Smooth muscle cell (in vitro differentiated cells): ENCODE measurements at regions not wholly inside any gene's neighbourhood (a gene's known extent, or its start where the extent isn't known, plus 50 kb on each side); places are given as distances from the start of the nearest gene placed in this dataset.

Experiments
- DNase-seq: peaks from one replicate; lab custom pipeline; 2025; ENCODE audit not compliant: unreplicated experiment; lab: John Stamatoyannopoulos, UW
- H2AFZ ChIP-seq: fragments of 200-600 bp; sonication (generic); 2 replicates; pipeline ENCODE4 v1.6.0; 2016; ENCODE audit warnings: antibody characterized with exemption, low read depth, mild to moderate bottlenecking
- H3F3A ChIP-seq: fragments of 200-600 bp; sonication (generic); 2 replicates; pipeline ENCODE4 v1.6.0; 2017; ENCODE audit warnings: antibody characterized with exemption, low read depth
- H3K27ac ChIP-seq: fragments of 200-600 bp; sonication (generic); 2 replicates; pipeline ENCODE4 v1.5.1; 2016; ENCODE audit warnings: low read depth, mild to moderate bottlenecking
- H3K27me3 ChIP-seq: fragments of 200-600 bp; sonication (generic); 2 replicates; pipeline ENCODE4 v1.6.1; 2016; ENCODE audit warnings: low read depth, mild to moderate bottlenecking
- H3K36me3 ChIP-seq: fragments of 200-600 bp; sonication (generic); 2 replicates; pipeline ENCODE4 v1.5.1; 2016; ENCODE audit warnings: low read depth
- H3K4me1 ChIP-seq: fragments of 200-600 bp; sonication (generic); 2 replicates; pipeline ENCODE4 v1.5.1; 2016; ENCODE audit warnings: low read depth
- H3K4me2 ChIP-seq: fragments of 200-600 bp; sonication (generic); 2 replicates; pipeline ENCODE4 v1.6.0; 2016; ENCODE audit warnings: mild to moderate bottlenecking
- H3K4me3 ChIP-seq: fragments of 200-600 bp; sonication (generic); 2 replicates; pipeline ENCODE4 v1.5.1; 2016; ENCODE audit warnings: mild to moderate bottlenecking
- H3K79me2 ChIP-seq: fragments of 200-600 bp; sonication (generic); 2 replicates; pipeline ENCODE4 v1.6.0; 2016; ENCODE audit warnings: low read depth, mild to moderate bottlenecking
- H3K9ac ChIP-seq: fragments of 200-600 bp; sonication (generic); 2 replicates; pipeline ENCODE4 v1.6.0; 2016; ENCODE audit warnings: low read depth
- H3K9me3 ChIP-seq: fragments of 200-600 bp; sonication (generic); replicated peaks from 2 replicates; pipeline ENCODE4 v1.5.1; 2016; ENCODE audit warnings: low read depth
- H4K20me1 ChIP-seq: fragments of 200-600 bp; sonication (generic); 2 replicates; pipeline ENCODE4 v1.6.0; 2016; ENCODE audit warnings: low read depth
- CTCF ChIP-seq: fragments of 200-600 bp; sonication (generic); IDR thresholded peaks from 2 replicates; pipeline ENCODE4 v1.5.1; 2017; ENCODE audit warnings: borderline replicate concordance, mild to moderate bottlenecking, antibody characterized with exemption; ENCODE audit not compliant: insufficient read depth, poor library complexity, severe bottlenecking
- WGBS: methylation state at CpG from one replicate; pipeline ENCODE4 v1.1.7; 2016; ENCODE audit warnings: low lambda C conversion rate; 5-methylcytosine and 5-hydroxymethylcytosine counted together

- no peaks in the 10 kb centered on the region for H3K27me3 ChIP-seq
- no peak overlapping the region for H3K9ac ChIP-seq
- H3F3A ChIP-seq: no peaks in the 10 kb centered on the region
- H3K36me3 ChIP-seq: no peaks in the 10 kb centered on the region
- H3K79me2 ChIP-seq: no peaks in the 10 kb centered on the region
- H3K27ac ChIP-seq: no peak overlapping the region
- H2AFZ ChIP-seq: no peak overlapping the region
- H3K4me3 ChIP-seq: no peak overlapping the region
- H4K20me1 ChIP-seq: no peaks in the 10 kb centered on the region
- no peaks in the 10 kb centered on the region for H3K9me3 ChIP-seq
- TF ChIP-seq CTCF: no peak
- DNase-seq: no peak
- 93% methylated on average over 1 of the region's 1 CpG for WGBS
- no peak overlapping the region for H3K4me2 ChIP-seq
- H3K4me1 ChIP-seq: no peaks in the 10 kb centered on the region
Observed at GRCh38 chr2:103338819-103339218, 577.0 kb downstream of the TMEM182 start.

- Histone ChIP-seq H4K20me1 (no peaks in the 10 kb centered on the region), H3K27ac (no peak overlapping the region), H2AFZ (no peak overlapping the region), H3K9me3 (no peaks in the 10 kb centered on the region), H3K4me3 (no peak overlapping the region), H3K9ac (no peak overlapping the region), H3K79me2 (no peaks in the 10 kb centered on the region), H3K4me1 (no peaks in the 10 kb centered on the region), H3K4me2 (no peak overlapping the region), H3K36me3 (no peaks in the 10 kb centered on the region), H3K27me3 (no peaks in the 10 kb centered on the region), H3F3A (no peaks in the 10 kb centered on the region)
- TF ChIP-seq CTCF: no peak
- 65% methylated on average over 4 of the region's 4 CpGs for WGBS
- no peak for DNase-seq
Observed at GRCh38 chr2:103346780-103347179, 584.9 kb downstream of the TMEM182 start.

GRCh38 chr2:103353774-103354173 lies 591.9 kb downstream of the TMEM182 start:
- Histone ChIP-seq H3K4me2 (no peak overlapping the region), H3K27me3 (no peaks in the 10 kb centered on the region)
- 63% methylated on average over 10 of the region's 10 CpGs for WGBS

More at GRCh38 chr2:103353774-103354173, 591.9 kb downstream of the TMEM182 start:
- Histone ChIP-seq H3K36me3 (no peaks in the 10 kb centered on the region), H3K9me3 (no peaks in the 10 kb centered on the region), H2AFZ (no peak overlapping the region), H4K20me1 (no peaks in the 10 kb centered on the region), H3K79me2 (no peaks in the 10 kb centered on the region), H3K4me3 (no peak overlapping the region), H3K9ac (no peak overlapping the region), H3F3A (no peaks in the 10 kb centered on the region), H3K4me1 (no peaks in the 10 kb centered on the region), H3K27ac (no peak overlapping the region)
- TF ChIP-seq CTCF: no peak
- DNase-seq: no peak
